ENCODE measurements at regions not wholly inside any gene's neighbourhood (a gene's known extent, or its start where the extent isn't known, plus 50 kb on each side); places are given as distances from the start of the nearest gene placed in this dataset.

DNA sequence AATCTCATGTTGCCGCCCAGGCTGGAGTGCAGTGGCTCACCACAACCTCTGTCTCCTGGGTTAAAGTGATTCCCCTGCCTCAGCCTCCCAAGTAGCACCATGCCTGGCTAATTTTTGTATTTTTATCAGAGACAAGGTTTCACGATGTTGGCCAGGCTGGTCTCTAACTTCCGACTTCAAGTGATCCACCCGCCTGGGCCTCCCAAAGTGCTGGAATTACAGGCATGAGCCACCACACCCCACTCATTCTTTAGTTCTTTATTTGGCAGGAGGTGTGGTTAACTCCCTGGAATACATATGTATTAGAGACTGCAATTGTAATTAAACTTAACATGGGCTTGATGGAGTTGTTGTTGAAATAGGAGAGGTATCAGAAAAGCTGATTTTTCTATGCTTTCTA lies 1396.9 kb upstream of the IGFBP7 start:
- TF ChIP-seq POLR2AphosphoS5 (IDR thresholded peaks at IDR 0.05) (no peak), EZH2 (IDR thresholded peaks at IDR 0.05; ENCODE audit: borderline replicate concordance, insufficient read depth, low read length, poor library complexity, severe bottlenecking) (no peak), RAD21 (conservative IDR thresholded peaks at IDR 0.05) (no peak)
- TF ChIP-seq, protein P1, sequence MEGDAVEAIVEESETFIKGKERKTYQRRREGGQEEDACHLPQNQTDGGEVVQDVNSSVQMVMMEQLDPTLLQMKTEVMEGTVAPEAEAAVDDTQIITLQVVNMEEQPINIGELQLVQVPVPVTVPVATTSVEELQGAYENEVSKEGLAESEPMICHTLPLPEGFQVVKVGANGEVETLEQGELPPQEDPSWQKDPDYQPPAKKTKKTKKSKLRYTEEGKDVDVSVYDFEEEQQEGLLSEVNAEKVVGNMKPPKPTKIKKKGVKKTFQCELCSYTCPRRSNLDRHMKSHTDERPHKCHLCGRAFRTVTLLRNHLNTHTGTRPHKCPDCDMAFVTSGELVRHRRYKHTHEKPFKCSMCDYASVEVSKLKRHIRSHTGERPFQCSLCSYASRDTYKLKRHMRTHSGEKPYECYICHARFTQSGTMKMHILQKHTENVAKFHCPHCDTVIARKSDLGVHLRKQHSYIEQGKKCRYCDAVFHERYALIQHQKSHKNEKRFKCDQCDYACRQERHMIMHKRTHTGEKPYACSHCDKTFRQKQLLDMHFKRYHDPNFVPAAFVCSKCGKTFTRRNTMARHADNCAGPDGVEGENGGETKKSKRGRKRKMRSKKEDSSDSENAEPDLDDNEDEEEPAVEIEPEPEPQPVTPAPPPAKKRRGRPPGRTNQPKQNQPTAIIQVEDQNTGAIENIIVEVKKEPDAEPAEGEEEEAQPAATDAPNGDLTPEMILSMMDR (IDR thresholded peaks at IDR 0.05; ENCODE audit: poor library complexity, severe bottlenecking), result no peak
